Right lobe of liver (tissue), 4 donors: ENCODE measurements at regions not wholly inside any gene's neighbourhood (a gene's known extent, or its start where the extent isn't known, plus 50 kb on each side); places are given as distances from the start of the nearest gene placed in this dataset.

Experiments used
- CTCF ChIP-seq, 4 donors: fragments of 200-600 bp in 3 of 4; fragments of 450-650 bp in 1 of 4; IDR thresholded peaks; one replicate each; pipeline versions ENCODE4 v1.5.1 to v1.8.0; 2016 to 2022; ENCODE audit warnings: antibody characterized with exemption in 4 of 4, mild to moderate bottlenecking in 2 of 4
- POLR2A ChIP-seq: fragments of 450-650 bp; IDR thresholded peaks from one replicate; pipeline ENCODE4 v1.6.1; 2017; ENCODE audit warnings: antibody characterized with exemption, mild to moderate bottlenecking
- donor health status: DM: no; HTN: no; CAD: no.
- donor health status: DM: no; HTN: no; CAD: no.
- donor health status: DM: no; HTN: yes; CAD: no.

GRCh38 chr5:173778152-173778782, 109.9 kb upstream of the CPEB4 start:
- TF ChIP-seq CTCF (IDR thresholded peaks at IDR 0.05) (no peak), POLR2A (no peak)
